Ectodermal cell (in vitro differentiated cells): ENCODE measurements at regions not wholly inside any gene's neighbourhood (a gene's known extent, or its start where the extent isn't known, plus 50 kb on each side); places are given as distances from the start of the nearest gene placed in this dataset.
"Not testable (repeated sequence)": the region's sequence is repeated elsewhere in the genome, so short reads cannot be mapped to it uniquely, and the experiment has no call there.

Experiments
- H3K27ac ChIP-seq: 2 replicates; pipeline ENCODE4 v1.7.0; 2013; ENCODE audit warnings: mild to moderate bottlenecking, low read depth, low read length; ENCODE audit not compliant: insufficient read depth, poor library complexity, severe bottlenecking
- H3K27me3 ChIP-seq: 2 replicates; pipeline ENCODE4 v1.7.0; 2013; ENCODE audit warnings: mild to moderate bottlenecking, low read length; ENCODE audit not compliant: insufficient read depth, control insufficient read depth, poor library complexity, severe bottlenecking
- H3K36me3 ChIP-seq: one replicate; pipeline ENCODE4 v1.7.0; 2013; ENCODE audit warnings: low read length; ENCODE audit not compliant: control insufficient read depth, insufficient read depth
- H3K4me1 ChIP-seq: one replicate; pipeline ENCODE4 v1.7.0; 2013; ENCODE audit warnings: low read length; ENCODE audit not compliant: control insufficient read depth, insufficient read depth
- H3K4me3 ChIP-seq: 2 replicates; pipeline ENCODE4 v1.7.0; 2013; ENCODE audit warnings: low read depth, low read length, control low read depth; ENCODE audit not compliant: insufficient read depth
- H3K9me3 ChIP-seq: 2 replicates; pipeline ENCODE4 v1.7.0; 2013; ENCODE audit warnings: mild to moderate bottlenecking, low read length, moderate library complexity; ENCODE audit not compliant: control insufficient read depth
- WGBS, 2 experiments: methylation state at CpG; one replicate each; pipeline ENCODE4 v1.1.7; 2013; ENCODE audit warnings: missing lambda C conversion rate in 2 of 2; 5-methylcytosine and 5-hydroxymethylcytosine counted together

- Histone ChIP-seq H3K9me3 (no peaks in the 10 kb centered on the region), H3K36me3 (no peaks in the 10 kb centered on the region), H3K4me1 (no peaks in the 10 kb centered on the region), H3K27ac (no peak overlapping the region), H3K4me3 (no peak overlapping the region), H3K27me3 (no peaks in the 10 kb centered on the region)
- WGBS, 2 experiments: 94 to 99% methylated on average over 3 of the region's 3 CpGs
Measured at GRCh38 chr12:83317595-83317994, 630.9 kb downstream of the TMTC2 start.

DNA sequence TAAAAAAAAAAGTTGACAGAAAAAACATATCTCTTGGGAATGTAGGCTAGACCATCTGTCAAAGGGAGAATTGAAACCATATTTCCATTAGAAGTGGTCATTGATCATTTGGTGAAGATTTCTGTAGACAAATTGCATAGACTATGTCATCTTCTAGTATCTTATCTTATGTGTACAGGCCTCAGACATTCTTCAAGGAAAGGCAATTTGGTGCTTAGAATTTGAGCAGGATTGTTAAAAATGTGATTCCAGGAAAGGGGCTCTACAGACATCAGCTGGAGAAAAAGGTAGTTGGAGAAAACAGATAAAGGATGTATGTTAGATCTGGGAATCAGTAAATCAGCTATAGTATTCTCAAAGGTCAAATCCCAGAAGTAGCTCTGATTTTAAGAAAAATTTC, 627.1 kb downstream of the TMTC2 start:
- Histone ChIP-seq H3K27me3 (no peaks in the 10 kb centered on the region), H3K9me3 (no peaks in the 10 kb centered on the region), H3K4me3 (no peak overlapping the region), H3K36me3 (no peaks in the 10 kb centered on the region), H3K27ac (no peak overlapping the region), H3K4me1 (no peaks in the 10 kb centered on the region)

- WGBS, 2 experiments: 87 to 100% methylated on average over 1 to 2 of the region's 2 CpGs
- H3K4me3 ChIP-seq: no peak overlapping the region
- no peaks in the 10 kb centered on the region for H3K27me3 ChIP-seq
- no peaks in the 10 kb centered on the region for H3K36me3 ChIP-seq
- H3K27ac ChIP-seq: no peak overlapping the region
- H3K4me1 ChIP-seq: no peaks in the 10 kb centered on the region
- no peaks in the 10 kb centered on the region for H3K9me3 ChIP-seq
Measured at GRCh38 chr12:83313322-83313721, 626.6 kb downstream of the TMTC2 start.

GRCh38 chr12:83276904-83277303, 590.2 kb downstream of the TMTC2 start:
- WGBS, 2 experiments: no CpG with 5 or more reads among the region's 1 CpG
- H3K27me3 ChIP-seq: no peaks in the 10 kb centered on the region
- no peak overlapping the region for H3K27ac ChIP-seq
- H3K9me3 ChIP-seq: no peaks in the 10 kb centered on the region
- H3K4me3 ChIP-seq: no peak overlapping the region
- no peaks in the 10 kb centered on the region for H3K36me3 ChIP-seq
- no peaks in the 10 kb centered on the region for H3K4me1 ChIP-seq

DNA sequence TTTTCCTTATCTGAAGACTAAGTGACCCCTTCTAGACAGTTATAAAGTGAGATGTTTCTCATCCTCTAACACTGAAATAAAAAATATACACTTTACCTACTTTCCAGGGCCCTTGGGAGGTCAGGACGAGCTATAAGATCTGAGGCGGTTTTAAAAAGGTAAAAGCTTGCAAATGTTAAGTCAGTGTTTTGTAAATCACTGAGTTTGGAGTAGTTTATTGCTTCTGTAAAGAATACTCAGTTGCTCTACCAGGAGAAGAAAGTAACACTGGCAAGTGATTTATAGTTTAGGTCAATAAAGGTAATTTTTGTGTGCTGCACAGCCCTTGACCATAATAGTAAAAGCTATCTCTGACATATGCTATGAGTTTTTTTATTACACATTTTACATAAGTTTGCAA, 584.5 kb downstream of the TMTC2 start:
- Histone ChIP-seq H3K27me3 (no peaks in the 10 kb centered on the region), H3K36me3 (no peaks in the 10 kb centered on the region), H3K9me3 (no peaks in the 10 kb centered on the region), H3K4me3 (no peak overlapping the region), H3K4me1 (no peaks in the 10 kb centered on the region), H3K27ac (no peak overlapping the region)
- 97% methylated on average over 2 of the region's 2 CpGs for WGBS, 2 experiments

DNA sequence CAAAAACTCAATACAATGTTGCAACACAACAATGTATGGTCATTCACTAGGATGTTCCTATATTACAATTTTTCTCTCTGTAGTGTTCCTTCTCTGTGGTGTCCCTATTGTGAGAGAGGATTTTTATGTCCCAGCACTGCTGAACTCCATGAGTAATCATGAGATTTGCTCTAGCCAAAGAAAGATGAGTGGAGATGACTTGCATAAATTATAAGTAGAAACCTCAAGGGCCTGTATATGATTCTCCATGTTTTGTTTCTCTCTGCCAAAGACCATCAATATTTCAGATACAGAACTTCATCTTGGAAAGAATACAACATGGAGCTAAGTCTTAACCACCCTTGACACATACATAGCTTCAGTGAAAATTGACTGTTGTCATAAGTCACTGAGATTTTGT, 579.1 kb downstream of the TMTC2 start:
- no peaks in the 10 kb centered on the region for H3K27me3 ChIP-seq
- no peak overlapping the region for H3K4me3 ChIP-seq
- H3K36me3 ChIP-seq: no peaks in the 10 kb centered on the region
- no peak overlapping the region for H3K27ac ChIP-seq
- H3K9me3 ChIP-seq: no peaks in the 10 kb centered on the region
- no peaks in the 10 kb centered on the region for H3K4me1 ChIP-seq

DNA sequence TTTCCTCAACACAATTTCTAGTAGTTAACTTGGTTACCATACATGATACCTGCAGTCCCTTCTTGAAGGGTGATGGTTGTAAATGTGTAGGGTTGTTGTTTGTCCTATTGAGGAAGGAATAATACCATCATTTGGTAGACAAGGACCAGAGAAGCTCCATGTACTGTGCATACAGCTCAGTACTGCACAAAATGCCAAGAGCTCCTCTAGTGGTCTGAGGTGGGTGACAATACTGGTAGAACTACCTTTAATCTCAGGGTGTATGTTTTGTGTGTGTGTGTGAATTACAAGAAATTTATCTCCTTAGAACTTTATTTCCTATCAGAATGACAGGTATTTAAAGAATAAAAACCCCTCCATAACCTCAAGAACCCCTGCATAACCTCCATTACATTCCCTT, 575.3 kb downstream of the TMTC2 start:
- no peaks in the 10 kb centered on the region for H3K4me1 ChIP-seq
- H3K36me3 ChIP-seq: no peaks in the 10 kb centered on the region
- H3K27me3 ChIP-seq: no peaks in the 10 kb centered on the region
- no peak overlapping the region for H3K27ac ChIP-seq
- no peaks in the 10 kb centered on the region for H3K9me3 ChIP-seq
- H3K4me3 ChIP-seq: no peak overlapping the region

DNA sequence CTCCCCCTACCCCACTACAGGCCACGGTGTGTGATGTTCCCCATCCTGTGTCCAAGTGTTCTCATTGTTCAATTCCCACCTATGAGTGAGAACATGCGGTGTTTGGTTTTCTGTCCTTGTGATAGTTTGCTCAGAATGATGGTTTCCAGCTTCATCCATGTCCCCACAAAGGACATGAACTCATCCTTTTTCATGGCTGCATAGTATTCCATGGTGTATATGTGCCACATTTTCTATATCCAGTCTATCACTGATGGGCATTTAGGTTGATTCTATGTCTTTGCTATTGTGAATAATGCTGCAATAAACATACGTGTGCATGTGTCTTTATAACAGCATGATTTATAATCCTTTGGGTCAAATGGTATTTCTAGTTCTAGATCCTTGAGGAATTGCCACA, 573.4 kb downstream of the TMTC2 start:
- H3K9me3 ChIP-seq, H3K4me3 ChIP-seq, H3K27ac ChIP-seq, H3K27me3 ChIP-seq, H3K4me1 ChIP-seq, H3K36me3 ChIP-seq: not testable (repeated sequence)
- WGBS, 2 experiments: 88 to 95% methylated on average over 1 to 3 of the region's 3 CpGs

- no peaks in the 10 kb centered on the region for H3K36me3 ChIP-seq
Measured at GRCh38 chr12:83257726-83258125, 571.0 kb downstream of the TMTC2 start.

DNA sequence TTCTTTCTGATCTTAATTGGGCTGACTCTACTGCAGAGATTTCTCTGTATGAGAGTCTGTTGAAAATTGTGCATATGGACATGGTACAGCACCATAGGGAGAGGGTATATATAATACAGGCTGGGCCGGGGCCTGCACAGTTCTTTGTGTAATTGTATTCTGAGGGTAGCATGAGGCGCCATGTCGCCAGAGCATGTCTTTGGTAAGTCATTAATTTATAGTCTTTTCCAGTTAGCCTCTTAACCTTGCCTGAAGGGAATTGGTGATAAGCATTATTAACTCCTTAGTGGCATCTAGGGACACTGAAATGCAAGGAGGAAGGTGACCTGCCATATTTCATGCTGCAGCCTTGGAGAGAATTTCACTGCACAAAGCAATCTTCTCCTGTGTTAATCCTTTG, 569.9 kb downstream of the TMTC2 start:
- Histone ChIP-seq H3K9me3 (no peaks in the 10 kb centered on the region), H3K27me3 (no peaks in the 10 kb centered on the region)
- WGBS, 2 experiments: 95 to 96% methylated on average over 3 of the region's 3 CpGs

More at GRCh38 chr12:83257726-83258125, 571.0 kb downstream of the TMTC2 start:
- Histone ChIP-seq H3K27ac (no peak overlapping the region), H3K9me3 (no peaks in the 10 kb centered on the region), H3K4me1 (no peaks in the 10 kb centered on the region), H3K27me3 (no peaks in the 10 kb centered on the region), H3K4me3 (no peak overlapping the region)

GRCh38 chr12:83250866-83251265, 564.2 kb downstream of the TMTC2 start:
- WGBS, 2 experiments: 100% methylated on average over 1 of the region's 1 CpG; no CpG with 5 or more reads in 1 of the 2 experiments
- H3K36me3 ChIP-seq: no peaks in the 10 kb centered on the region

More for the DNA sequence above, 569.9 kb downstream of the TMTC2 start:
- Histone ChIP-seq H3K4me1 (no peaks in the 10 kb centered on the region), H3K4me3 (no peak overlapping the region), H3K27ac (no peak overlapping the region), H3K36me3 (no peaks in the 10 kb centered on the region)

More at GRCh38 chr12:83250866-83251265, 564.2 kb downstream of the TMTC2 start:
- Histone ChIP-seq H3K9me3 (no peaks in the 10 kb centered on the region), H3K4me1 (no peaks in the 10 kb centered on the region), H3K4me3 (no peak overlapping the region), H3K27me3 (no peaks in the 10 kb centered on the region), H3K27ac (no peak overlapping the region)
